GM12892 (cell line): ENCODE measurements at regions not wholly inside any gene's neighbourhood (a gene's known extent, or its start where the extent isn't known, plus 50 kb on each side); places are given as distances from the start of the nearest gene placed in this dataset.

Experiments used
- POLR2A ChIP-seq: IDR thresholded peaks from 2 replicates; pipeline ENCODE4 v1.6.1; 2011; ENCODE audit warnings: low read depth, low read length, control low read depth
- POLR2AphosphoS5 ChIP-seq: IDR thresholded peaks from 2 replicates; pipeline ENCODE4 v1.6.1; 2011; ENCODE audit warnings: low read depth, low read length, control low read depth

DNA sequence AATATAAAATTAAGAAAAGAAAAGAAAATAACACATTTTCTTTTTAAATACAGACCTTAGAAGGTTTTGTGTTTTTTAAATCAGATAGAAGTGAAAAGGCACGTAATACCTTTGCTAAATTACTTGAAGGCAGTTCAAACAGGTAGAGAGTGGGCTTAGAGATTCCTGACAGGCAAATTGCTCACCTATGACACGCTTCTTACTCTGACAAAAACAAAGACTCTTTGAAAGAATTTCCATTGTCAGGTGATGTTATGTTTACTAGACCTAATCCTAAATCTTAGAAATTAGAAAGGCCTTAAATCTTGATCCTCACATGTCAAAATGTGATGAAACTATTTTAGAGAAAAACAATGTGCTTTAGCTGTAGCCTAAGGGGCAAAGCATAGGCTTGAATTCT is 522.9 kb downstream of the SOX11 start:
- TF ChIP-seq POLR2A (no peak), POLR2AphosphoS5 (no peak)
